Loucy (cell line): ENCODE measurements at regions not wholly inside any gene's neighbourhood (a gene's known extent, or its start where the extent isn't known, plus 50 kb on each side); places are given as distances from the start of the nearest gene placed in this dataset.

ENCODE experiments used
- H2AFZ ChIP-seq: fragments of 200-600 bp; sonication (generic); 2 replicates; pipeline ENCODE4 v1.6.0; 2016; ENCODE audit warnings: antibody characterized with exemption, mild to moderate bottlenecking, low read length, moderate library complexity
- H3F3A ChIP-seq: fragments of 200-600 bp; 2 replicates; pipeline ENCODE4 v1.6.0; 2016; ENCODE audit warnings: antibody characterized with exemption, low read depth, mild to moderate bottlenecking
- H3K27me3 ChIP-seq: fragments of 200-600 bp; sonication (generic); 2 replicates; pipeline ENCODE4 v1.6.1; 2014; ENCODE audit warnings: low read length, mild to moderate bottlenecking; ENCODE audit not compliant: insufficient read depth, poor library complexity, severe bottlenecking
- H3K36me3 ChIP-seq: fragments of 200-600 bp; sonication (generic); 2 replicates; pipeline ENCODE4 v1.6.1; 2016; ENCODE audit warnings: low read length; ENCODE audit not compliant: insufficient read depth
- H3K4me1 ChIP-seq: fragments of 200-600 bp; sonication (generic); 2 replicates; pipeline ENCODE4 v1.5.1; 2014; ENCODE audit warnings: low read length, mild to moderate bottlenecking; ENCODE audit not compliant: insufficient read depth, poor library complexity, severe bottlenecking
- H3K4me2 ChIP-seq: fragments of 200-600 bp; sonication (generic); 2 replicates; pipeline ENCODE4 v1.6.0; 2014; ENCODE audit warnings: antibody characterized with exemption, low read length, low read depth, mild to moderate bottlenecking; ENCODE audit not compliant: poor library complexity, severe bottlenecking
- H3K4me3 ChIP-seq: fragments of 200-600 bp; sonication (generic); 2 replicates; pipeline ENCODE4 v1.5.1; 2014; ENCODE audit warnings: low read length, mild to moderate bottlenecking, mixed read lengths; ENCODE audit not compliant: poor library complexity, severe bottlenecking
- H3K79me2 ChIP-seq: fragments of 200-600 bp; sonication (generic); 2 replicates; pipeline ENCODE4 v1.6.1; 2014; ENCODE audit warnings: low read length; ENCODE audit not compliant: insufficient read depth
- H3K9ac ChIP-seq: fragments of 200-600 bp; sonication (generic); 2 replicates; pipeline ENCODE4 v1.6.0; 2014; ENCODE audit warnings: mild to moderate bottlenecking, low read depth, low read length, moderate library complexity; ENCODE audit not compliant: poor library complexity, severe bottlenecking
- H3K9me2 ChIP-seq: fragments of 200-600 bp; sonication (generic); replicated peaks from 2 replicates; pipeline ENCODE4 v1.6.1; 2016; ENCODE audit warnings: low read depth, low read length, mixed read lengths
- H3K9me3 ChIP-seq: fragments of 200-600 bp; sonication (generic); 2 replicates; pipeline ENCODE4 v1.6.1; 2014; ENCODE audit warnings: mild to moderate bottlenecking, antibody characterized with exemption, low read length, low read depth; ENCODE audit not compliant: insufficient read depth
- H4K20me1 ChIP-seq: fragments of 200-600 bp; sonication (generic); 2 replicates; pipeline ENCODE4 v1.6.0; 2014; ENCODE audit warnings: antibody characterized with exemption, low read length, mild to moderate bottlenecking; ENCODE audit not compliant: insufficient read depth, poor library complexity, severe bottlenecking
- CTCF ChIP-seq: fragments of 200-600 bp; sonication (generic); conservative IDR thresholded peaks from 2 replicates; pipeline ENCODE4 v1.5.1; 2014; ENCODE audit warnings: mild to moderate bottlenecking, antibody characterized with exemption, low read length
- EZH2phosphoT487 ChIP-seq: fragments of 200-600 bp; IDR thresholded peaks from 2 replicates; pipeline ENCODE4 v1.6.1; 2018; ENCODE audit warnings: antibody characterized with exemption, mild to moderate bottlenecking, moderate library complexity, borderline replicate concordance

- H3K36me3 ChIP-seq, result no peaks in the 10 kb centered on the region
- no peak overlapping the region for H3K4me3 ChIP-seq
- no peak overlapping the region for H3K9ac ChIP-seq
- no peaks in the 10 kb centered on the region for H4K20me1 ChIP-seq
- H3K9me2 ChIP-seq, result no peaks in the 10 kb centered on the region
- no peak overlapping the region for H2AFZ ChIP-seq
- no peak overlapping the region for H3K4me2 ChIP-seq
- H3K27me3 ChIP-seq, result no peaks in the 10 kb centered on the region
- no peaks in the 10 kb centered on the region for H3K79me2 ChIP-seq
- peaks cover 9% of the 10 kb centered on the region; the same call in 1 of the 2 replicates for H3K9me3 ChIP-seq
- H3F3A ChIP-seq, result no peaks in the 10 kb centered on the region
- H3K4me1 ChIP-seq, result no peaks in the 10 kb centered on the region
- no peak for TF ChIP-seq CTCF
Observed at GRCh38 chr5:5995819-5996218, 382.5 kb downstream of the MED10 start.

- Histone ChIP-seq H3K27me3 (no peaks in the 10 kb centered on the region), H2AFZ (no peak overlapping the region), H3F3A (no peaks in the 10 kb centered on the region), H3K79me2 (no peaks in the 10 kb centered on the region), H3K4me1 (no peaks in the 10 kb centered on the region), H3K9ac (no peak overlapping the region), H3K36me3 (no peaks in the 10 kb centered on the region), H4K20me1 (no peaks in the 10 kb centered on the region), H3K9me2 (no peaks in the 10 kb centered on the region), H3K9me3 (no peaks in the 10 kb centered on the region; the same call in 1 of the 2 replicates), H3K4me3 (no peak overlapping the region), H3K4me2 (no peak overlapping the region)
- TF ChIP-seq CTCF, result no peak
- TF ChIP-seq EZH2phosphoT487, result no peak
Observed at GRCh38 chr5:5986492-5987178, 391.7 kb downstream of the MED10 start.

GRCh38 chr5:5985332-5985731 is 393.0 kb downstream of the MED10 start:
- H3K4me1 ChIP-seq, result no peaks in the 10 kb centered on the region
- no peak overlapping the region for H3K4me2 ChIP-seq

More at GRCh38 chr5:5985332-5985731, 393.0 kb downstream of the MED10 start:
- H4K20me1 ChIP-seq, result no peaks in the 10 kb centered on the region
- H3K9ac ChIP-seq, result no peak overlapping the region
- no peaks in the 10 kb centered on the region for H3F3A ChIP-seq
- H3K36me3 ChIP-seq, result no peaks in the 10 kb centered on the region
- H3K4me3 ChIP-seq, result no peak overlapping the region
- H3K27me3 ChIP-seq, result no peaks in the 10 kb centered on the region
- H3K79me2 ChIP-seq, result no peaks in the 10 kb centered on the region
- TF ChIP-seq EZH2phosphoT487 (no peak), CTCF (no peak)
- H3K9me3 ChIP-seq, result no peaks in the 10 kb centered on the region; the same call in 1 of the 2 replicates
- H3K9me2 ChIP-seq, result no peaks in the 10 kb centered on the region
- H2AFZ ChIP-seq, result no peak overlapping the region
